Kidney epithelial cell (primary cell): ENCODE measurements at regions not wholly inside any gene's neighbourhood (a gene's known extent, or its start where the extent isn't known, plus 50 kb on each side); places are given as distances from the start of the nearest gene placed in this dataset.

Source experiments
- DNase-seq: peaks from one replicate; pipeline ENCODE4 v3.0.0-alpha.2; 2010; ENCODE audit warnings: low read depth
- H3K27me3 ChIP-seq: 2 replicates; pipeline ENCODE4 v1.6.0; 2011; ENCODE audit warnings: low read length; ENCODE audit not compliant: control insufficient read depth, insufficient read depth
- H3K36me3 ChIP-seq: 2 replicates; pipeline ENCODE4 v1.5.1; 2011; ENCODE audit warnings: low read length; ENCODE audit not compliant: control insufficient read depth, insufficient read depth
- H3K4me3 ChIP-seq: 2 replicates; pipeline ENCODE4 v1.5.1; 2011; ENCODE audit warnings: low read depth, mild to moderate bottlenecking, control low read depth, low read length
- CTCF ChIP-seq: IDR thresholded peaks from 2 replicates; pipeline ENCODE4 v1.5.1; 2011; ENCODE audit warnings: mild to moderate bottlenecking, moderate library complexity, low read length, control low read depth, inconsistent platforms; ENCODE audit not compliant: insufficient read depth, poor library complexity, severe bottlenecking

- TF ChIP-seq CTCF: no peak
- Histone ChIP-seq H3K27me3 (no peaks in the 10 kb centered on the region), H3K36me3 (no peaks in the 10 kb centered on the region), H3K4me3 (no peak overlapping the region)
- DNase-seq: no peak
These were observed 93.5 kb upstream of the KIAA1217 start for GRCh38 chr10:24115403-24115802.

GRCh38 chr10:24118246-24118645, 90.7 kb upstream of the KIAA1217 start:
- no peaks in the 10 kb centered on the region for H3K27me3 ChIP-seq
- TF ChIP-seq CTCF: no peak
- H3K4me3 ChIP-seq: no peak overlapping the region
- DNase-seq: no peak
- no peaks in the 10 kb centered on the region for H3K36me3 ChIP-seq

- H3K4me3 ChIP-seq: no peak overlapping the region
- no peak for DNase-seq
- H3K27me3 ChIP-seq: no peaks in the 10 kb centered on the region
- H3K36me3 ChIP-seq: no peaks in the 10 kb centered on the region
- no peak for TF ChIP-seq CTCF
These were observed 89.0 kb upstream of the KIAA1217 start for GRCh38 chr10:24119896-24120295.

GRCh38 chr10:24120646-24121045, 88.3 kb upstream of the KIAA1217 start:
- Histone ChIP-seq H3K36me3 (no peaks in the 10 kb centered on the region), H3K4me3 (no peak overlapping the region), H3K27me3 (no peaks in the 10 kb centered on the region)
- DNase-seq: no peak
- TF ChIP-seq CTCF: no peak

- DNase-seq: no peak
- TF ChIP-seq CTCF: no peak
- Histone ChIP-seq H3K27me3 (no peaks in the 10 kb centered on the region), H3K36me3 (no peaks in the 10 kb centered on the region), H3K4me3 (no peak overlapping the region)
These were observed 81.4 kb upstream of the KIAA1217 start for GRCh38 chr10:24127516-24127915.

GRCh38 chr10:24128066-24128730, 80.7 kb upstream of the KIAA1217 start:
- no peaks in the 10 kb centered on the region for H3K27me3 ChIP-seq
- no peak overlapping the region for H3K4me3 ChIP-seq
- no peak for DNase-seq
- TF ChIP-seq CTCF: no peak
- H3K36me3 ChIP-seq: no peaks in the 10 kb centered on the region
